GM23338 (cell line): ENCODE measurements at regions not wholly inside any gene's neighbourhood (a gene's known extent, or its start where the extent isn't known, plus 50 kb on each side); places are given as distances from the start of the nearest gene placed in this dataset.

Source experiments
- CREB1 ChIP-seq: fragments of 250-450 bp; sonication (Bioruptor Pico); IDR thresholded peaks from 2 replicates; pipeline ENCODE4 v1.5.0; 2020; ENCODE audit warnings: low read depth, mild to moderate bottlenecking, moderate library complexity
- EZH2 ChIP-seq: fragments of 200-600 bp; sonication (generic); IDR thresholded peaks from one replicate; pipeline ENCODE4 v1.8.0; 2017; ENCODE audit warnings: antibody characterized with exemption, mild to moderate bottlenecking, low read depth; ENCODE audit not compliant: unreplicated experiment
- JUNB ChIP-seq: IDR thresholded peaks from one replicate; pipeline ENCODE4 v1.6.1; 2016; ENCODE audit warnings: antibody characterized with exemption; ENCODE audit not compliant: unreplicated experiment
- POLR2AphosphoS5 ChIP-seq: IDR thresholded peaks from 2 replicates; pipeline ENCODE4 v1.6.1; 2016; ENCODE audit warnings: antibody characterized with exemption, low read depth
- ZNF114 ChIP-seq: fragments of 250-450 bp; sonication (Bioruptor Pico); IDR thresholded peaks from 2 replicates; pipeline ENCODE4 v1.5.0; 2020; ENCODE audit warnings: mild to moderate bottlenecking, moderate library complexity
- ZNF331 ChIP-seq: fragments of 250-450 bp; sonication (Bioruptor Pico); IDR thresholded peaks from 2 replicates; pipeline ENCODE4 v1.5.0; 2020; ENCODE audit warnings: low read depth, mild to moderate bottlenecking, moderate library complexity
- TF ChIP-seq, protein P1 (sequence below), 2 experiments: fragments of 200-600 bp in 1 of 2; sonication (generic) in 1 of 2; conservative IDR thresholded peaks; 2 replicates each; pipeline versions ENCODE4 v1.5.1 to v1.6.1; 2016 to 2017; ENCODE audit warnings: antibody characterized with exemption in 2 of 2, low read depth in 2 of 2, mild to moderate bottlenecking in 2 of 2, moderate library complexity in 1 of 2
- TF ChIP-seq, protein P2 (sequence below): IDR thresholded peaks from one replicate; pipeline ENCODE4 v1.6.1; 2018; ENCODE audit warnings: antibody characterized with exemption; ENCODE audit not compliant: unreplicated experiment

DNA sequence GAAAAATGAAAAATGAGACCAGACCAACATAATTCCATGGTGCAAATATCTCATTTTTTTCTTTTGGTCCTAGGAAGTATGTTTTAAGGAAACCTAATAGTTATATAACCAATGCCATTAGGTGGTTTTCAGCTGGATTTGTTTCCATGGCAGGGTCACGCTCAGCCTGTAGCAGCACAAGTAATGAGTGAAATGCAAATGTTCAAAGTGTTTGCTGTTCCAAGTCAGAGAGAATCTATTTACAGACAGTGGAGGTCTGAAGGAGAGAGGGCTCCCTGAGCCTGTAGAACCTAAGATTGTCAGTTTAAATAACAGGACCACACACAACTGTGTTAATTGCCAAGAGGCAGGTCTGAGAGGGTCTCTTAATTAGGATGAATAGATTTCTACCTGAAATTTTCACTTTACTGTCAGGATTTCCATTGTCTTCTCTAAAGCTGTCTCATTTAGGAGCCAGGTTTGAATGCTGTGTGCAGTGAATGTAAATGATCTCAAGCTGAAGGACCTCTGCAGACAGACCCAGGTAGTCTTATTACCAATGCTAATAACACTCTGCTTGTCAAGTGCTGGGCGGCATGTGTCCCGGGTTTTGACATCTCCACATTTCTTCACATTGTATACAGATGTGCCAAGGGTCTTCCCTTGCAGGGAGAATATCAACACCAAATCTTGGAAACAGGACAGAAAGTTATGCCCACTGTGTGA, 317.3 kb upstream of the NECTIN3 start:
- TF ChIP-seq, protein P1, sequence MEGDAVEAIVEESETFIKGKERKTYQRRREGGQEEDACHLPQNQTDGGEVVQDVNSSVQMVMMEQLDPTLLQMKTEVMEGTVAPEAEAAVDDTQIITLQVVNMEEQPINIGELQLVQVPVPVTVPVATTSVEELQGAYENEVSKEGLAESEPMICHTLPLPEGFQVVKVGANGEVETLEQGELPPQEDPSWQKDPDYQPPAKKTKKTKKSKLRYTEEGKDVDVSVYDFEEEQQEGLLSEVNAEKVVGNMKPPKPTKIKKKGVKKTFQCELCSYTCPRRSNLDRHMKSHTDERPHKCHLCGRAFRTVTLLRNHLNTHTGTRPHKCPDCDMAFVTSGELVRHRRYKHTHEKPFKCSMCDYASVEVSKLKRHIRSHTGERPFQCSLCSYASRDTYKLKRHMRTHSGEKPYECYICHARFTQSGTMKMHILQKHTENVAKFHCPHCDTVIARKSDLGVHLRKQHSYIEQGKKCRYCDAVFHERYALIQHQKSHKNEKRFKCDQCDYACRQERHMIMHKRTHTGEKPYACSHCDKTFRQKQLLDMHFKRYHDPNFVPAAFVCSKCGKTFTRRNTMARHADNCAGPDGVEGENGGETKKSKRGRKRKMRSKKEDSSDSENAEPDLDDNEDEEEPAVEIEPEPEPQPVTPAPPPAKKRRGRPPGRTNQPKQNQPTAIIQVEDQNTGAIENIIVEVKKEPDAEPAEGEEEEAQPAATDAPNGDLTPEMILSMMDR (conservative IDR thresholded peaks at IDR 0.05; ENCODE audit: low read depth in 2 of 2), result no peak
- TF ChIP-seq EZH2, result no peak
- TF ChIP-seq ZNF331 (CRISPR knock-in tag), result no peak
- no peak for TF ChIP-seq CREB1 (CRISPR knock-in tag)
- TF ChIP-seq POLR2AphosphoS5, result no peak
- no peak for TF ChIP-seq ZNF114 (CRISPR knock-in tag)
- TF ChIP-seq, protein P2, sequence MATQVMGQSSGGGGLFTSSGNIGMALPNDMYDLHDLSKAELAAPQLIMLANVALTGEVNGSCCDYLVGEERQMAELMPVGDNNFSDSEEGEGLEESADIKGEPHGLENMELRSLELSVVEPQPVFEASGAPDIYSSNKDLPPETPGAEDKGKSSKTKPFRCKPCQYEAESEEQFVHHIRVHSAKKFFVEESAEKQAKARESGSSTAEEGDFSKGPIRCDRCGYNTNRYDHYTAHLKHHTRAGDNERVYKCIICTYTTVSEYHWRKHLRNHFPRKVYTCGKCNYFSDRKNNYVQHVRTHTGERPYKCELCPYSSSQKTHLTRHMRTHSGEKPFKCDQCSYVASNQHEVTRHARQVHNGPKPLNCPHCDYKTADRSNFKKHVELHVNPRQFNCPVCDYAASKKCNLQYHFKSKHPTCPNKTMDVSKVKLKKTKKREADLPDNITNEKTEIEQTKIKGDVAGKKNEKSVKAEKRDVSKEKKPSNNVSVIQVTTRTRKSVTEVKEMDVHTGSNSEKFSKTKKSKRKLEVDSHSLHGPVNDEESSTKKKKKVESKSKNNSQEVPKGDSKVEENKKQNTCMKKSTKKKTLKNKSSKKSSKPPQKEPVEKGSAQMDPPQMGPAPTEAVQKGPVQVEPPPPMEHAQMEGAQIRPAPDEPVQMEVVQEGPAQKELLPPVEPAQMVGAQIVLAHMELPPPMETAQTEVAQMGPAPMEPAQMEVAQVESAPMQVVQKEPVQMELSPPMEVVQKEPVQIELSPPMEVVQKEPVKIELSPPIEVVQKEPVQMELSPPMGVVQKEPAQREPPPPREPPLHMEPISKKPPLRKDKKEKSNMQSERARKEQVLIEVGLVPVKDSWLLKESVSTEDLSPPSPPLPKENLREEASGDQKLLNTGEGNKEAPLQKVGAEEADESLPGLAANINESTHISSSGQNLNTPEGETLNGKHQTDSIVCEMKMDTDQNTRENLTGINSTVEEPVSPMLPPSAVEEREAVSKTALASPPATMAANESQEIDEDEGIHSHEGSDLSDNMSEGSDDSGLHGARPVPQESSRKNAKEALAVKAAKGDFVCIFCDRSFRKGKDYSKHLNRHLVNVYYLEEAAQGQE, result no peak
- no peak for TF ChIP-seq JUNB
